ENCODE measurements at regions not wholly inside any gene's neighbourhood (a gene's known extent, or its start where the extent isn't known, plus 50 kb on each side); places are given as distances from the start of the nearest gene placed in this dataset.

DNA sequence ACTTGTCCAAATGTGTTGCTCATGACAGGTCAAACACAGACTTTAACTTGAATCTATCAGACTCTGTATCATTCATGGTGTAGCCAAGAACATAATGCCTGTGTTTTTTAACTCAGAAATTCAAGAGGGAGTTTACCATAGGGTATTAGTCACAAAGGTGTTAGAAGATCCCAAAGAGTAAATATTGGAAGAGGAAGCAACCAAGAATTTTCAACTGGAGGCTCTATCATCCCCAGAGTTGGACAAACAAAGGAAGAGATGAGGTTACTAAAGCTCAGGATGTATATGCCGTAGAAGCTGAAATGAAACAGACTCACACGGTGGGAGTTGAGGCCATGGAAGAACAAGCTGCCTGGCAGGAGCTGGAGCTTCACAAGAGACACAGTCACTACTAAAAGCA is 116.2 kb upstream of the COL8A1 start:
- H3K9ac ChIP-seq (ENCODE audit: low read length) = no peak overlapping the region
- no peak overlapping the region for H3K4me3 ChIP-seq (ENCODE audit: low read length)
- TF ChIP-seq EZH2 (optimal IDR thresholded peaks at IDR 0.05; ENCODE audit: low read depth, low read length) (no peak), EZH2phosphoT487 (IDR thresholded peaks at IDR 0.05; ENCODE audit: low read length) (no peak)
- TF ChIP-seq, protein P1, sequence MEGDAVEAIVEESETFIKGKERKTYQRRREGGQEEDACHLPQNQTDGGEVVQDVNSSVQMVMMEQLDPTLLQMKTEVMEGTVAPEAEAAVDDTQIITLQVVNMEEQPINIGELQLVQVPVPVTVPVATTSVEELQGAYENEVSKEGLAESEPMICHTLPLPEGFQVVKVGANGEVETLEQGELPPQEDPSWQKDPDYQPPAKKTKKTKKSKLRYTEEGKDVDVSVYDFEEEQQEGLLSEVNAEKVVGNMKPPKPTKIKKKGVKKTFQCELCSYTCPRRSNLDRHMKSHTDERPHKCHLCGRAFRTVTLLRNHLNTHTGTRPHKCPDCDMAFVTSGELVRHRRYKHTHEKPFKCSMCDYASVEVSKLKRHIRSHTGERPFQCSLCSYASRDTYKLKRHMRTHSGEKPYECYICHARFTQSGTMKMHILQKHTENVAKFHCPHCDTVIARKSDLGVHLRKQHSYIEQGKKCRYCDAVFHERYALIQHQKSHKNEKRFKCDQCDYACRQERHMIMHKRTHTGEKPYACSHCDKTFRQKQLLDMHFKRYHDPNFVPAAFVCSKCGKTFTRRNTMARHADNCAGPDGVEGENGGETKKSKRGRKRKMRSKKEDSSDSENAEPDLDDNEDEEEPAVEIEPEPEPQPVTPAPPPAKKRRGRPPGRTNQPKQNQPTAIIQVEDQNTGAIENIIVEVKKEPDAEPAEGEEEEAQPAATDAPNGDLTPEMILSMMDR (IDR thresholded peaks at IDR 0.05; ENCODE audit: low read length) = no peak
- no peak overlapping the region for H3K27ac ChIP-seq (ENCODE audit: low read length)
- H3K27me3 ChIP-seq (replicated peaks; ENCODE audit: insufficient read depth, low read length) = no peaks in the 10 kb centered on the region
- no peaks in the 10 kb centered on the region; the same call in 1 of the 2 replicates for H3K9me2 ChIP-seq (replicated peaks; ENCODE audit: insufficient read depth, low read length)
- no peak overlapping the region for H2AFZ ChIP-seq (ENCODE audit: low read length)
- H3K4me1 ChIP-seq (ENCODE audit: low read length) = no peaks in the 10 kb centered on the region
- no peak for DNase-seq
- no peaks in the 10 kb centered on the region for H3K79me2 ChIP-seq (ENCODE audit: low read length)
- no peaks in the 10 kb centered on the region for H3K9me3 ChIP-seq (replicated peaks; ENCODE audit: insufficient read depth, low read length)
- H4K20me1 ChIP-seq (ENCODE audit: insufficient read depth, low read length) = no peaks in the 10 kb centered on the region
- H3K36me3 ChIP-seq (replicated peaks; ENCODE audit: insufficient read depth, low read length) = no peaks in the 10 kb centered on the region
- no peak overlapping the region for H3K4me2 ChIP-seq (ENCODE audit: low read depth, low read length)
- no peaks in the 10 kb centered on the region for H3F3A ChIP-seq (ENCODE audit: insufficient read depth, low read length)

DNA sequence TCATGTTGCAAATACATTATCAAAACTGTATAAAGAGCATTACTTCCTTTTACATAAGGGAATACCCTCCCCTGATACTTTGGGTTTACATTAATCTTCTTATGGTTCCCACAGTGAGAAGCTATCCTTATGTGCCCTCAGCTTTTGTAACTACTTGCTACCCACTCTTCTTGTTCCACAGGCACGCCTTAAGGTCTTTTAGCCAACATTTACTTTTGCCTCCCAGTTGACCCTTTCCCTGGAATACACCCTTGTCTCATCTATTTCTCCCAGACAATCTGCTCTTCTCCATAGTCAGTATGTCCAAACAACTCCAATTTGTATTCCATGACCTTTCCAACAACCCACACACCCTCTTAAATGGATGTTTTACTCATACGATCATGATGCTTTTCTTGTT is 116.8 kb upstream of the COL8A1 start:
- H3K4me2 ChIP-seq (ENCODE audit: low read depth, low read length) = no peak overlapping the region
- no peaks in the 10 kb centered on the region; the same call in 1 of the 2 replicates for H3K9me2 ChIP-seq (replicated peaks; ENCODE audit: insufficient read depth, low read length)
- no peak overlapping the region for H2AFZ ChIP-seq (ENCODE audit: low read length)
- H3K9ac ChIP-seq (ENCODE audit: low read length) = no peak overlapping the region
- DNase-seq = no peak
- no peaks in the 10 kb centered on the region for H3K27me3 ChIP-seq (replicated peaks; ENCODE audit: insufficient read depth, low read length)
- no peak overlapping the region for H3K27ac ChIP-seq (ENCODE audit: low read length)
- no peaks in the 10 kb centered on the region for H3K79me2 ChIP-seq (ENCODE audit: low read length)
- no peaks in the 10 kb centered on the region for H4K20me1 ChIP-seq (ENCODE audit: insufficient read depth, low read length)
- H3K4me1 ChIP-seq (ENCODE audit: low read length) = no peaks in the 10 kb centered on the region
- TF ChIP-seq EZH2 (optimal IDR thresholded peaks at IDR 0.05; ENCODE audit: low read depth, low read length) = no peak
- no peak for TF ChIP-seq EZH2phosphoT487 (IDR thresholded peaks at IDR 0.05; ENCODE audit: low read length)
- TF ChIP-seq, protein P1 (IDR thresholded peaks at IDR 0.05; ENCODE audit: low read length) = no peak
- no peaks in the 10 kb centered on the region for H3F3A ChIP-seq (ENCODE audit: insufficient read depth, low read length)
- no peaks in the 10 kb centered on the region for H3K36me3 ChIP-seq (replicated peaks; ENCODE audit: insufficient read depth, low read length)
- H3K9me3 ChIP-seq (replicated peaks; ENCODE audit: insufficient read depth, low read length) = no peaks in the 10 kb centered on the region
- no peak overlapping the region for H3K4me3 ChIP-seq (ENCODE audit: low read length)

DNA sequence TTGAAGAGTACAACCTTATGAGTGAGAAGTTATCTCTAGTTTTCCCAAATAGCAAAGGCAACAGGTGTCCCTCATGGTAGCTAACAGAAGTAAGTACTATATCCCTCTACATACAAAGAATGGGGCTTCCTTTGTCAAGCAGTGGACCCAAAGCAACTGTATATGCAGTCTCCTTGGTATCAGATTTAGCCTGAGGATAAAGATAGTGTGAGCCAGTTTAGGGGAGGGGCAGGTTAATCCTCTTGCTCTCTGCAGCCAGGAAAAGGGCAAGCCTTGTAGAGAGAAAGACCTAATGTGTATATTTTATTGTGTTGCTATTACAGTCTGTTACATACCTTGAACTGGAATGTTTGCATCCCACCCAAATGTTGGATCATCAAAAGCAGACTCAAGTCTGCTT is 117.9 kb upstream of the COL8A1 start:
- Histone ChIP-seq H3K27me3 (replicated peaks; ENCODE audit: insufficient read depth, low read length) (no peaks in the 10 kb centered on the region), H3K9me2 (replicated peaks; ENCODE audit: insufficient read depth, low read length) (no peaks in the 10 kb centered on the region; the same call in 1 of the 2 replicates), H3K27ac (ENCODE audit: low read length) (no peak overlapping the region)

More for the DNA sequence above, 117.9 kb upstream of the COL8A1 start:
- Histone ChIP-seq H3K79me2 (ENCODE audit: low read length) (no peaks in the 10 kb centered on the region), H3K4me2 (ENCODE audit: low read depth, low read length) (no peak overlapping the region), H3K9me3 (replicated peaks; ENCODE audit: insufficient read depth, low read length) (no peaks in the 10 kb centered on the region), H4K20me1 (ENCODE audit: insufficient read depth, low read length) (no peaks in the 10 kb centered on the region), H3K9ac (ENCODE audit: low read length) (no peak overlapping the region), H3F3A (ENCODE audit: insufficient read depth, low read length) (no peaks in the 10 kb centered on the region), H3K4me1 (ENCODE audit: low read length) (no peaks in the 10 kb centered on the region), H3K36me3 (replicated peaks; ENCODE audit: insufficient read depth, low read length) (no peaks in the 10 kb centered on the region), H2AFZ (ENCODE audit: low read length) (no peak overlapping the region), H3K4me3 (ENCODE audit: low read length) (no peak overlapping the region)
- TF ChIP-seq EZH2phosphoT487 (IDR thresholded peaks at IDR 0.05; ENCODE audit: low read length) (no peak), EZH2 (optimal IDR thresholded peaks at IDR 0.05; ENCODE audit: low read depth, low read length) (no peak)
- TF ChIP-seq, protein P1 (IDR thresholded peaks at IDR 0.05; ENCODE audit: low read length) = no peak
- no peak for DNase-seq
